HepG2 (cell line): ENCODE measurements at regions not wholly inside any gene's neighbourhood (a gene's known extent, or its start where the extent isn't known, plus 50 kb on each side); places are given as distances from the start of the nearest gene placed in this dataset.

Experiments used
- ATAC-seq: fragments of 200-7000 bp; cut with Tn5 transposase; 3 replicates; pipeline ENCODE4 v1.9.1; 2020; ENCODE audit warnings: mild to moderate bottlenecking, moderate library complexity
- BruUV-seq: library from RNA; stranded (reverse); fragments of 400-500 nt; replicated peaks from 2 replicates; lab custom pipeline; 2021; lab: Mats Ljungman, UMichigan
- CTCF ChIA-PET: fragments of 300-600 bp; formaldehyde crosslinking; extraction: SDS; loops from one replicate; lab custom pipeline; 2021; ENCODE audit warnings: low total read pairs, inconsistent platforms, low intra/inter-chr PET ratio; lab: Yijun Ruan, JAX
- POLR2A ChIA-PET: fragments of 350-600 bp; sonication (Branson Sonifier 250); formaldehyde crosslinking; loops from one replicate; lab custom pipeline; 2020; ENCODE audit warnings: antibody characterized with exemption, inconsistent platforms; lab: Yijun Ruan, JAX
- DNase-seq: peaks from one replicate; pipeline ENCODE4 v3.0.0-alpha.2; 2015; ENCODE audit warnings: low spot score
- FAIRE-seq: peaks from 3 replicates; lab custom pipeline; 2011; peaks lifted over from hg19 to GRCh38; lab: Jason Lieb, UNC
- H2AFZ ChIP-seq: one replicate; pipeline ENCODE4 v1.6.1; 2011; ENCODE audit warnings: low read length, inconsistent platforms
- H3K27ac ChIP-seq: fragments of 300-600 bp; 3 replicates; pipeline ENCODE4 v1.8.0; 2011; ENCODE audit warnings: mixed run types, mild to moderate bottlenecking, mixed read lengths, low read length, inconsistent platforms; ENCODE audit not compliant: insufficient read depth; ENCODE audit errors: extremely low read length
- H3K27me3 ChIP-seq, 2 experiments: fragments of 200-600 bp in 1 of 2; 2 replicates in 1 of 2; 3 replicates in 1 of 2; pipeline versions ENCODE4 v1.6.0 to v1.8.0; 2011; ENCODE audit warnings: low read length in 2 of 2, mild to moderate bottlenecking in 2 of 2, moderate library complexity in 2 of 2, inconsistent platforms in 1 of 2; ENCODE audit not compliant: insufficient read depth in 2 of 2, control insufficient read depth in 1 of 2
- H3K36me3 ChIP-seq, 2 experiments: fragments of 200-600 bp in 1 of 2; replicated peaks in 1 of 2; 2 replicates in 1 of 2; 3 replicates in 1 of 2; pipeline versions ENCODE4 v1.5.1 to v1.8.0; 2011; ENCODE audit warnings: low read length in 2 of 2, inconsistent platforms in 1 of 2; ENCODE audit not compliant: insufficient read depth in 2 of 2, control insufficient read depth in 1 of 2
- H3K4me1 ChIP-seq: 2 replicates; pipeline ENCODE4 v1.5.1; 2012; ENCODE audit warnings: low read length, inconsistent platforms; ENCODE audit not compliant: insufficient read depth
- H3K4me2 ChIP-seq: 2 replicates; pipeline ENCODE4 v1.6.0; 2011; ENCODE audit warnings: low read depth, low read length, inconsistent platforms
- H3K4me3 ChIP-seq, 3 experiments: fragments of 200-600 bp in 1 of 3; sonication (generic), shearing (Covaris generic) in 1 of 3; replicated peaks in 1 of 3; 2 replicates each; pipeline ENCODE4 v1.5.1; 2011 to 2016; ENCODE audit warnings: low read length in 3 of 3, inconsistent platforms in 2 of 3, low read depth in 2 of 3, mild to moderate bottlenecking in 2 of 3, control low read depth in 1 of 3, mixed read lengths in 1 of 3; ENCODE audit not compliant: insufficient read depth in 1 of 3
- H3K79me2 ChIP-seq: one replicate; pipeline ENCODE4 v1.6.1; 2011; ENCODE audit warnings: low read length, inconsistent platforms; ENCODE audit not compliant: insufficient read depth
- H3K9ac ChIP-seq: 2 replicates; pipeline ENCODE4 v1.6.0; 2011; ENCODE audit warnings: mild to moderate bottlenecking, low read depth, low read length, inconsistent platforms; ENCODE audit not compliant: insufficient read depth
- H3K9me3 ChIP-seq: 2 replicates; pipeline ENCODE4 v1.5.1; 2012; ENCODE audit warnings: mild to moderate bottlenecking, low read length
- H4K20me1 ChIP-seq: 2 replicates; pipeline ENCODE4 v1.6.0; 2011; ENCODE audit warnings: inconsistent platforms, mild to moderate bottlenecking, low read length, moderate library complexity; ENCODE audit not compliant: insufficient read depth
- ARID3A ChIP-seq: IDR thresholded peaks from 2 replicates; pipeline ENCODE4 v1.6.1; 2012; ENCODE audit warnings: low read depth, low read length, improper control_type of control experiment
- BRF2 ChIP-seq: sonication (generic); formaldehyde crosslinking; IDR thresholded peaks from 2 replicates; pipeline ENCODE4 v1.8.1; 2022; ENCODE audit warnings: mild to moderate bottlenecking, missing genetic modification reagents
- DNMT3B ChIP-seq: conservative IDR thresholded peaks from 2 replicates; pipeline ENCODE4 v1.6.1; 2016; ENCODE audit warnings: missing biosample characterization, control low read depth
- GMEB2 ChIP-seq: IDR thresholded peaks from 2 replicates; pipeline ENCODE4 v1.6.1; 2016; ENCODE audit warnings: missing biosample characterization, missing genetic modification reagents, low read depth
- HNRNPLL ChIP-seq: fragments of 200-400 bp; formaldehyde crosslinking; IDR thresholded peaks from 2 replicates; pipeline ENCODE4 v1.6.1; 2017; ENCODE audit warnings: mild to moderate bottlenecking, low read depth, low read length; ENCODE audit not compliant: poor library complexity, severe bottlenecking
- JDP2 ChIP-seq: sonication (generic); formaldehyde crosslinking; IDR thresholded peaks from 2 replicates; pipeline ENCODE4 v1.8.1; 2022; ENCODE audit warnings: missing genetic modification reagents, borderline replicate concordance
- KDM5B ChIP-seq: sonication (generic); formaldehyde crosslinking; IDR thresholded peaks from 2 replicates; pipeline ENCODE4 v1.4.0; 2020; ENCODE audit warnings: missing genetic modification reagents, mild to moderate bottlenecking, borderline replicate concordance
- POLR2AphosphoS2 ChIP-seq: IDR thresholded peaks from 2 replicates; pipeline ENCODE4 v1.6.1; 2011; ENCODE audit warnings: low read depth, low read length, improper control_type of control experiment
- RARA ChIP-seq: IDR thresholded peaks from 2 replicates; pipeline ENCODE4 v1.6.1; 2016; ENCODE audit warnings: missing genetic modification reagents, missing compliant biosample characterization
- SMAD3 ChIP-seq: sonication (generic); formaldehyde crosslinking; IDR thresholded peaks from 2 replicates; pipeline ENCODE4 v1.4.0; 2020; ENCODE audit warnings: missing genetic modification reagents
- ZBTB3 ChIP-seq: sonication (generic); formaldehyde crosslinking; IDR thresholded peaks from 2 replicates; pipeline ENCODE4 v1.4.0; 2020; ENCODE audit warnings: low read depth, mild to moderate bottlenecking, moderate library complexity, missing genetic modification reagents, borderline replicate concordance
- ZFP37 ChIP-seq: sonication (generic); formaldehyde crosslinking; IDR thresholded peaks from 2 replicates; pipeline ENCODE4 v1.4.0; 2020; ENCODE audit warnings: missing genetic modification reagents, borderline replicate concordance
- ZFY ChIP-seq: sonication (generic); formaldehyde crosslinking; IDR thresholded peaks from 2 replicates; pipeline ENCODE4 v1.4.0; 2020; ENCODE audit warnings: missing genetic modification reagents
- ZNF441 ChIP-seq: sonication (generic); formaldehyde crosslinking; IDR thresholded peaks from 2 replicates; pipeline ENCODE4 v1.7.0; 2021; ENCODE audit warnings: missing genetic modification reagents, borderline replicate concordance
- ZNF460 ChIP-seq: sonication (generic); formaldehyde crosslinking; IDR thresholded peaks from 2 replicates; pipeline ENCODE4 v1.5.1; 2020; ENCODE audit warnings: missing genetic modification reagents, mild to moderate bottlenecking, borderline replicate concordance
- ZNF580 ChIP-seq: IDR thresholded peaks from 2 replicates; pipeline ENCODE4 v1.6.1; 2016; ENCODE audit warnings: low read depth, borderline replicate concordance
- ZNF691 ChIP-seq: sonication (generic); formaldehyde crosslinking; IDR thresholded peaks from 2 replicates; pipeline ENCODE4 v1.4.0; 2020; ENCODE audit warnings: missing genetic modification reagents, low read depth, mild to moderate bottlenecking, borderline replicate concordance
- WGBS: methylation state at CpG from one replicate; pipeline ENCODE4 v1.1.6; 2017; ENCODE audit warnings: low lambda C conversion rate; 5-methylcytosine and 5-hydroxymethylcytosine counted together
- in situ Hi-C: cut with HindIII; loops from 2 replicates; pipeline ENCODE4 v1.10.0; 2017; ENCODE audit warnings: low pct_unique_long_range_greater_than_20kb; ENCODE audit not compliant: extremely low pct_ligation_motif_present
- intact Hi-C: fragments of 100-400 bp; cut with micrococcal nuclease; formaldehyde crosslinking; loops from one replicate; pipeline ENCODE4 v1.10.0; 2022; ENCODE audit not compliant: unreplicated experiment

- TF ChIP-seq GMEB2 (CRISPR knock-in tag) (no peak), ZFP37 (CRISPR knock-in tag) (no peak), ARID3A (no peak)
Measured at GRCh38 chr7:41491883-41492471, 210.9 kb downstream of the INHBA start (continued).

GRCh38 chr7:41491308-41491707 is 211.6 kb downstream of the INHBA start:
- in situ Hi-C loops, result no loop called here
- Histone ChIP-seq H3K27ac (no peak overlapping the region), H3K9me3 (peaks cover 28% of the 10 kb centered on the region; the same call in 1 of the 2 replicates), H2AFZ (no peak overlapping the region), H3K4me1 (no peaks in the 10 kb centered on the region), H4K20me1 (no peaks in the 10 kb centered on the region), H3K9ac (no peak overlapping the region), H3K36me3 (no peaks in the 10 kb centered on the region), H3K79me2 (no peaks in the 10 kb centered on the region), H3K4me3 (no peak overlapping the region), H3K4me2 (no peak overlapping the region), H3K27me3 (no peaks in the 10 kb centered on the region)
- CTCF ChIA-PET, result no interaction called here
- DNase-seq (no peak), FAIRE-seq (no peak), ATAC-seq (no peak)
- POLR2A ChIA-PET, result no interaction called here
- WGBS, result 1% methylated on average over 5 of the region's 5 CpGs
- intact Hi-C loops, result no loop called here
- no TSS peak for BruUV-seq
- TF ChIP-seq POLR2AphosphoS2 (no peak), ZNF441 (no peak), BRF2 (CRISPR knock-in tag) (no peak), ZFY (CRISPR knock-in tag) (no peak), SMAD3 (CRISPR knock-in tag) (no peak), KDM5B (CRISPR knock-in tag) (no peak), RARA (CRISPR knock-in tag) (no peak), ZNF691 (CRISPR knock-in tag) (no peak), ZBTB3 (CRISPR knock-in tag) (no peak), ZNF580 (CRISPR knock-in tag) (no peak), HNRNPLL (no peak), ZNF460 (CRISPR knock-in tag) (no peak), JDP2 (CRISPR knock-in tag) (no peak), DNMT3B (CRISPR knock-in tag) (no peak)
